HUDEP-2 (cell line): ENCODE measurements at regions not wholly inside any gene's neighbourhood (a gene's known extent, or its start where the extent isn't known, plus 50 kb on each side); places are given as distances from the start of the nearest gene placed in this dataset.

Source experiments
- DNase-seq, 76 experiments: peaks; one replicate each; lab custom pipeline; 2025; ENCODE audit not compliant: unreplicated experiment in 76 of 76; lab: John Stamatoyannopoulos, UW

- DNase-seq, result no peak
Measured at GRCh38 chr18:76205906-76206305, 289.1 kb downstream of the ZNF516 start.

DNA sequence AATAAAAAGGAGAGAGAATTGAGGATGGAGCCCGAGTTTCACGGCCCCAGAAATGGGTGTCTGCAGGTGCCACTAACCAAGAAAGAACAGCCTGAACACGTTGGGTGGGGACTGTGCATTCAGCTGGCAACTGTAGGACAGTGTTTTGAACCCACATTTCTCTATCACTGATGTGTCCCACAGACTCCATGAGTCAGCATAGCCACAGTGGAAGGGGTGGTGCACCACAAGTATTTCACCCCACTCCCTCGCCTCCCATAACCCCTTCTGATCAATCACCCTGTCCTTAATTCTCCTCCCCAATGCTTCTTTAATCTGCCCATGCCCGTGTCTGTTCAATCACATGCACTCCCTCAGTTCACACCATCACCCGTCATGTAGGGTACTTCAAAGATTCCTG, 291.5 kb downstream of the ZNF516 start:
- no peak for DNase-seq

DNA sequence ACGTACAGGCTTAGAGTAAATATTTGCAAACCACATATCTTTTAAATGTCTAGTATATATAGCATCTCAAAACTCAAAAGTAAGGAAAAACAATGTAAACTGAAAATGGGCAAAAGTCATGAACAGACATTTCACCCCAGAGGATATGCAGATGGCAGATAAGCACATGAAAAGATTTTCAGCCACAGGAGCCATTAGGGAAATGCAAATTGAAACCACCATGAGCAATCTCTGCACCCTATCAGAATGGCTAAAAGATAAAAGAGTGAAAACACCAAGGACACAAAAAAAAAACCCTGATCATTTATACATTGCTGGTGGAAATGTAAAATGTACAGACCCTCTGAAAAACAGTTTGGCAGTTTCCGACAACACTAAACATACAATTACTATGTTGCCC, 292.7 kb downstream of the ZNF516 start:
- DNase-seq, result no peak

DNA sequence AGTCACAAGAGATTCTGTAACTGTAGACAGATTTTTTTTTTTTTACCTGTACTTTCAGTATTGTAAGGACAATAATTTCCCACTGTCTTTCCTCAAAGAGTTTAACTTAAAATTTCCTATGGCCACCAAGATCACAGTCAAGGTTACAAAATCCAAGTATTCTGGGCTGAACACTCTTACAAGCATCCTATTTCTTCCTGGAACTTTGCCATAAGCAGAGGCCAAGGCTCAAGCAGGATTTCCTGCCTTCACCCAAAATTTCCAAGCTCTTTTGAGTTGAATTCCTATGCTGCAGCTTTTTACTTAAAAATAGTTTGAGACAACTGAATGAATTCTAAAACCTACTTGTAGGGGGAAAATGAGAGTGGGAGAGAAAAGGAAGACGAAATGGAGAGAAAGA, 299.4 kb downstream of the ZNF516 start:
- no peak for DNase-seq

DNA sequence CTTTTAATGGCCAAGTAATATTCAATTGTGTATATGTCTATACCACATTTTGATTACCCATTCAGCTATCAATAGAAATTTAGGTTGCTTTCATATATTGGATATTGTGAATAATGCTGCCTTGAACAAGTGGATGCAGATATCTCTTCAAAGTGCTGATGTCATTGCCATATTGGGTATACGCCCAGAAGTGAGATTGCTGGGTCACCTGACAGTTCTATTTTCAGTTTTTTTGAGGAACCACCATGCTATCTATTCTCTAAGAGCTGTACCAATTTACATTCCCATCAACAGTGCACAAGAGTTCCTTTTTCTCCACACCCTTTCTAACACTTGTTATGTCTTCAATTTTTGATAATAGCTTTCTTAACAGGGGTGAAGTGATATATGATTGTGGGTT, 306.9 kb downstream of the ZNF516 start:
- peak in 4 of 76 experiments; percentile 7 to 20 (median 16) for DNase-seq

- DNase-seq, result no peak
Measured at GRCh38 chr18:76179257-76179656, 315.8 kb downstream of the ZNF516 start.

DNA sequence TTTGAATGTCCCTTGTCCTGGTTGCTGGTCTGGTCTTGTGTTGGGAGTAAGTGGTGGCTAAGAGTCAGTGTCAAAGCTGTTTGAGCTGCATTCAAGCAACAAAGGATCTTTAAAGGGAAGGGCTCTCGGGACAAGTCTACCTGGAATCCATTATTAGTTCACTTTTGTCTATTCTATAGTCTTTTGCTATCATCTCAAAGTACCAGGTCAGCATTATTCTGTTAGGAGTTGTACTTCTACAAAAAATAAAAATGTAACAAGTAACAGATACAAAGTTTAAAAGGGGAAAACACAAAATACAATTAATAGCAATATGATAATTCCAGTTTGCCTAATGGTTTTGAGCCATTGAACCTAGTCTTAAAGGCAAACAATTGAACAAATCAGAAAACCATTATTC, 317.9 kb downstream of the ZNF516 start:
- no peak for DNase-seq

- DNase-seq, result no peak
Measured at GRCh38 chr18:76174451-76174850, 320.6 kb downstream of the ZNF516 start.

DNA sequence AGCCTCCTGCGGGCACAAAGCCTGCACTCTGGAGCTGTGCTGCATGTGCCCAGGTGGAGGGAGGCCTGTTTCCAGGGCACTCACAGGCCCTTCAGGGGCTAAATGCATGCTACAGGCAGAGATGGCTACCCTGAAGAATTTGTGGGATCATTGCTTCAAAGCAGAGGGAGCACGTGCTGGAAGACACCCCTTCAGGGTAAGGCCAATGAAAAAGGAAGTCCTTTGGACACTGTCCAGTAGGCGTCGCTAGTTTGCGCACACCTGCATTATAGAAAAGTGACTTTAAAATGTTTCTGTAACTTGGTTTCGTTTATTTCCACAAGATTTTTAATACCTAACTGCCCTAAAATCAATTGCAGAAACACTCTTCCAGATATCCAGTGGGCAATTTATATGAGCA, 325.3 kb downstream of the ZNF516 start:
- DNase-seq, result no peak

GRCh38 chr18:76167845-76168621, 327.0 kb downstream of the ZNF516 start:
- peak in 1 of 76 experiments; percentile 25 for DNase-seq

GRCh38 chr18:76167410-76167809, 327.6 kb downstream of the ZNF516 start:
- DNase-seq, result no peak

- no peak for DNase-seq
Measured at GRCh38 chr18:76162886-76163285, 332.2 kb downstream of the ZNF516 start.

DNA sequence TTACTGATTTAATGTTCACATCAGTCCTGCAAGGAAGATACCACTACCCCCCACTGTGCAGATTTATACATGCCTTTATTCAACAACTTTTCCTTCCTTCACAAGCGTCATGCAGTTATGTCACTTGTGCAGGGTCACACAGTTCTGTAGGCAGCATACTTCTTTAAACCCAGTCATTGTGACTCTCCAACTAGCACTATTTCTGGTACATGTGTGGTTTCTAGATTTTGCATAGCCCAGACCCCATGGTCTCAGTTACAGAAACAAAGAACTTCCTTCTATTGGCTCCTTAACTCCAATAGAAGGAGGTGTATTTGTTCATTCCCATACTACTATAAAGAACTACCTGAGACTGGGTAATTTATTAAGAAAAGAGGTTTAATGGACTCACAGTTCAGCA, 333.1 kb downstream of the ZNF516 start:
- no peak for DNase-seq

DNA sequence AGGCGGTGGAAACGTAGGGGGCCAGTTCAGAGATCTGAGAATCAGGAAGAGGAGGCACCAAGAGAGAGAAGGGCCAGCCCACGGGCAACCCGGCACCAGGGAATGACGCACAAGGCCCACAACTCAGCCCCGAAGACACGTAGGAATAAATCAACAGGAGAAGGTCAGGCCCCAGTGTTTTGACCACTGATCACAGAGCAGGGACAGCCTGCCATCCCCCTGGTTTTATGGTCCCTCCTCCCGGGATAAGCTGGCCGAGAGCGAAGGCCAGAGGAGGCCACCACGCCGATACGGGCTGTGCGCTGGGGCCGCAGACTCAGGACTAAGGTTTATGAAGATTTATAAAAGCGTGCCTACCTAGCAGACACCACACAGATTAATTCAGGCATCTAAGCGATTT, 341.4 kb downstream of the ZNF516 start:
- no peak for DNase-seq

DNA sequence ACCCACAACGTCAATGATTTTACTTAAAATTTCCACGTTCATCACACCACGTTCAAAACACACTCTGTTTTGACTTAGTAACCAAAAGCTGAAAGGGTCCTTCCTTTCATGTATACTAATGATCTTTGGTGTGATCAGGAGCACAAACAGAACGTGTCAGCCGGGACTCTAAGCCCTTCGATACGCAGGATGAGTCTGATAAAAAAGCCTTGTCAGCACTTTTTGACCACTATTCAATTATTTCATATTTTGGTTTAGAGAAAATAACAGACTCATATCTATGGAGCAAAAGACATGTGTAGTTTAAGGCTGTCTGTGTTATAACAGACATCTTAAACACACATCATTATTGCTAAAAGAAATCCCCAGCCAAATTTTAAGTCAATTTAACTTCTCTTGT, 345.3 kb downstream of the ZNF516 start:
- DNase-seq, result no peak

DNA sequence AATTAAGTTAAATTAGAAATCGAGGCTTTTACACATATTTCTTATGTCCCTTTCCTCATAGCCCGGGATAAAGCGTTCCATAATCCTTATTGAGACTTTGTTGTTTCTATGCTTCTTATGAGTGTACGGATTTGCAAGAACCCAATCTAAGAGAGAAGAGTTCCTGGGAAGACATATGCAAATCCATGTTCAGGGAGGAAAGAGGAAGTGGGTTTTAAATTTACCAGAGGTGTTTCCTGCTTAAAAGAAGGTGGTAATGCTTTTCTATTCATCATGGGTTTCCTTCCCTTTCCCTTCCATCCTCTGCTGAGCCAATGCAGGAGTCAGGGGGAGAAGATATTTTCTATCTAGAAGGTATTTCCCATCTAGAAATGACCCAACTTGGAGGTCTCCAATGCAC, 345.8 kb downstream of the ZNF516 start:
- DNase-seq, result no peak

GRCh38 chr18:76145521-76146376, 349.3 kb downstream of the ZNF516 start:
- DNase-seq, result no peak

DNA sequence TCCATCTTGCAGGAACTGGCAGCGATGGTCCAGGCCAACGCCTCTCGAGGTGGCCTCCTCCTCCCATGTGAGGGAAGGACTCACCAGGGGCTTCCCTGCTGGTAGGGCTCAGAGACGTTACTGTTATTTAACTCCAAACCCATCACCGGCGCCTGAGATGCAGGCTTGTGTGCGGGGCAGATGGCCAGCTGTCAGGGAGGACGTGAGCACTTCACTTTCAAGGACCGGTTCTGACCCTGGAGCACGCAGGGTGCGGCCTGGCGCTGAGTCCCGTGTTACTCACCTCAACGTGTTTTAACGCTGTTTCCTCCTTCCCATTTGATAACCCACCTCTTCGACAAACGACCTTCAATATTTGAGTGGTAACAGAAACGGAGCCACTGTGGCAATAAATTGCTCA, 350.2 kb downstream of the ZNF516 start:
- DNase-seq, result no peak

- no peak for DNase-seq
Measured at GRCh38 chr18:76142611-76143010, 352.4 kb downstream of the ZNF516 start.

GRCh38 chr18:76139844-76140243, 355.2 kb downstream of the ZNF516 start:
- no peak for DNase-seq

- no peak for DNase-seq
Measured at GRCh38 chr18:76137216-76137615, 357.8 kb downstream of the ZNF516 start.

GRCh38 chr18:76136701-76137100, 358.3 kb downstream of the ZNF516 start:
- DNase-seq, result no peak
